Osteoblast (primary cell): ENCODE measurements at regions not wholly inside any gene's neighbourhood (a gene's known extent, or its start where the extent isn't known, plus 50 kb on each side); places are given as distances from the start of the nearest gene placed in this dataset.

Experiments used
- DNase-seq: peaks from one replicate; pipeline ENCODE4 v3.0.0; 2011; ENCODE audit warnings: low spot score, mixed read lengths; ENCODE audit not compliant: insufficient read length; ENCODE audit errors: missing footprints
- H2AFZ ChIP-seq: 2 replicates; pipeline ENCODE4 v1.6.0; 2011; ENCODE audit warnings: mild to moderate bottlenecking, low read length
- H3K27ac ChIP-seq: 2 replicates; pipeline ENCODE4 v1.5.1; 2011; ENCODE audit warnings: mild to moderate bottlenecking, low read depth, low read length, moderate library complexity
- H3K27me3 ChIP-seq: 2 replicates; pipeline ENCODE4 v1.6.0; 2012; ENCODE audit warnings: mild to moderate bottlenecking, control low read depth, inconsistent platforms, low read length, moderate library complexity; ENCODE audit not compliant: insufficient read depth
- H3K36me3 ChIP-seq: 2 replicates; pipeline ENCODE4 v1.5.1; 2011; ENCODE audit warnings: mild to moderate bottlenecking, low read length, control low read depth, moderate library complexity; ENCODE audit not compliant: insufficient read depth
- H3K4me1 ChIP-seq: 2 replicates; pipeline ENCODE4 v1.5.1; 2011; ENCODE audit warnings: mild to moderate bottlenecking, low read length, control low read depth, moderate library complexity; ENCODE audit not compliant: insufficient read depth
- H3K4me2 ChIP-seq: 2 replicates; pipeline ENCODE4 v1.6.0; 2011; ENCODE audit warnings: mild to moderate bottlenecking, low read length; ENCODE audit not compliant: insufficient read depth
- H3K4me3 ChIP-seq: fragments of 200-600 bp; sonication (generic); 3 replicates; pipeline ENCODE4 v1.5.1; 2012; ENCODE audit warnings: mild to moderate bottlenecking, low read length, inconsistent platforms; ENCODE audit not compliant: insufficient read depth
- H3K79me2 ChIP-seq: 2 replicates; pipeline ENCODE4 v1.6.0; 2012; ENCODE audit warnings: mild to moderate bottlenecking, low read length, control low read depth, inconsistent platforms; ENCODE audit not compliant: insufficient read depth
- H3K9me3 ChIP-seq: 2 replicates; pipeline ENCODE4 v1.5.1; 2011; ENCODE audit warnings: low read depth, low read length, control low read depth
- H4K20me1 ChIP-seq: 2 replicates; pipeline ENCODE4 v1.6.0; 2012; ENCODE audit warnings: mild to moderate bottlenecking, low read length, control low read depth; ENCODE audit not compliant: insufficient read depth
- TF ChIP-seq, protein P1 (sequence below): IDR thresholded peaks from 2 replicates; pipeline ENCODE4 v1.5.1; 2011; ENCODE audit warnings: mild to moderate bottlenecking, low read depth, low read length, moderate library complexity; ENCODE audit errors: extremely low read depth

DNA sequence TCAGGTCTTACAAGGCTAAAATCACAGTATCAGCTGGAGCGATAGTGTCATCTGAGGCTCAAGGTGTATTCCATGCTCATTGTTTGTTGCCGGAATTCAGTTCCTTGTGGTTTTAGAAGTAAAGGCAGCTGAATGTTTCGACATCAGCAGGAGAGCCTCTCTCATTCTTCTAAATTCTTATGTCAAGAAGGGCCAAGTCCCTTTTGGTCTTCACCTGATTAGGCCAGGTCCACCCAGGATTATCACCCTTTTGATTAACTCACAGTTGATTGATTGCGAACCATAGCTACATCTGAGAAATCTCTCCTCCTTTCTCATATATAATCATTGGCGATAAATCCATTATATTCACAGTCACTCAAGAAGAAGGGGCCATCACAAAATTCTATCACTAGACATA is 806.7 kb upstream of the PRMT6 start:
- DNase-seq = no peak
- Histone ChIP-seq H3K27me3 (no peaks in the 10 kb centered on the region), H3K4me1 (no peaks in the 10 kb centered on the region), H3K36me3 (no peaks in the 10 kb centered on the region), H2AFZ (no peak overlapping the region), H3K27ac (no peak overlapping the region), H3K4me3 (no peak overlapping the region), H4K20me1 (no peaks in the 10 kb centered on the region), H3K4me2 (no peak overlapping the region), H3K79me2 (no peaks in the 10 kb centered on the region), H3K9me3 (no peaks in the 10 kb centered on the region)
- TF ChIP-seq, protein P1, sequence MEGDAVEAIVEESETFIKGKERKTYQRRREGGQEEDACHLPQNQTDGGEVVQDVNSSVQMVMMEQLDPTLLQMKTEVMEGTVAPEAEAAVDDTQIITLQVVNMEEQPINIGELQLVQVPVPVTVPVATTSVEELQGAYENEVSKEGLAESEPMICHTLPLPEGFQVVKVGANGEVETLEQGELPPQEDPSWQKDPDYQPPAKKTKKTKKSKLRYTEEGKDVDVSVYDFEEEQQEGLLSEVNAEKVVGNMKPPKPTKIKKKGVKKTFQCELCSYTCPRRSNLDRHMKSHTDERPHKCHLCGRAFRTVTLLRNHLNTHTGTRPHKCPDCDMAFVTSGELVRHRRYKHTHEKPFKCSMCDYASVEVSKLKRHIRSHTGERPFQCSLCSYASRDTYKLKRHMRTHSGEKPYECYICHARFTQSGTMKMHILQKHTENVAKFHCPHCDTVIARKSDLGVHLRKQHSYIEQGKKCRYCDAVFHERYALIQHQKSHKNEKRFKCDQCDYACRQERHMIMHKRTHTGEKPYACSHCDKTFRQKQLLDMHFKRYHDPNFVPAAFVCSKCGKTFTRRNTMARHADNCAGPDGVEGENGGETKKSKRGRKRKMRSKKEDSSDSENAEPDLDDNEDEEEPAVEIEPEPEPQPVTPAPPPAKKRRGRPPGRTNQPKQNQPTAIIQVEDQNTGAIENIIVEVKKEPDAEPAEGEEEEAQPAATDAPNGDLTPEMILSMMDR = no peak

DNA sequence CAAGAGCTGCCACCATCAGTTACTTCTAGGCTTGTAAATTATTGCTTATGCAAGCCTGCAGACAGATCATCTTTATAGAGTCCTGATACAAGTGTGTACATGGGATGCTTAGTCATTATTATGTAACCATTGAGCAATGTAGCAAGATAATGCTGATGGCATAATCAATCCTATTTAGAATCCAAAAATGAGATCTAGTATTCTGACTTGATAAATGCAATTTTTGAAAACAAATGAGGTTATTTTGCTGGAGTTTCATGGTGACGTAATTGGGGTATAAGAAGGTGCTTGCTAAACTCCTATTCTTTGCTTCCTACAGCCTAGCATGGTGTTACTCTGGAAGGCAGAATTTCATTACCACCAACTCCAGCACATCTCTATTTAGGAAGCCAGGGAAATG is 801.7 kb upstream of the PRMT6 start:
- TF ChIP-seq, protein P1 = no peak
- Histone ChIP-seq H3K9me3 (no peaks in the 10 kb centered on the region), H3K36me3 (no peaks in the 10 kb centered on the region), H3K27me3 (no peaks in the 10 kb centered on the region), H4K20me1 (no peaks in the 10 kb centered on the region), H3K4me2 (no peak overlapping the region), H3K79me2 (no peaks in the 10 kb centered on the region), H3K4me1 (no peaks in the 10 kb centered on the region), H2AFZ (no peak overlapping the region), H3K27ac (no peak overlapping the region), H3K4me3 (no peak overlapping the region)
- DNase-seq = no peak

DNA sequence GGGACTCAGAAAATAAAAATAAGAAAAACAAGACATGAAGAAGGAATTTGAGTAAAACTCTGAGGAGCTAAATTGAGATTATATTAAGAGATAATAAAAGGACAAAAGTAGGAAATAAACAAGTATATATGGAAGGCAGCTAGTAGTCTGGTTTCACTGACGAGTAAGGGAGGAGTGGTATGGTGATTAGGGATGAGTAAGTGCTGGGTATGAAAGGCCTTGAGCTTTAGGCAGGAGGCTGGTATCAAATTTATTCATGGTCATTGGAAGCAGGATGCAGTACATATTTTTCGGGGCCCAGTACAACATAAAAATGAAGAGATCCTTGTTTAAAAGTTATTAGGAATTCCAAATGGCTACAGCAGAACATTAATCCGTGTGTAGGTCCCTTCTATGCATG is 789.7 kb upstream of the PRMT6 start:
- Histone ChIP-seq H4K20me1 (no peaks in the 10 kb centered on the region), H3K9me3 (peaks cover 8% of the 10 kb centered on the region), H3K27ac (no peak overlapping the region), H3K36me3 (no peaks in the 10 kb centered on the region), H3K79me2 (no peaks in the 10 kb centered on the region), H3K4me2 (no peak overlapping the region), H2AFZ (no peak overlapping the region), H3K4me3 (no peak overlapping the region), H3K4me1 (no peaks in the 10 kb centered on the region), H3K27me3 (no peaks in the 10 kb centered on the region)
- TF ChIP-seq, protein P1 = no peak
- DNase-seq = no peak

DNA sequence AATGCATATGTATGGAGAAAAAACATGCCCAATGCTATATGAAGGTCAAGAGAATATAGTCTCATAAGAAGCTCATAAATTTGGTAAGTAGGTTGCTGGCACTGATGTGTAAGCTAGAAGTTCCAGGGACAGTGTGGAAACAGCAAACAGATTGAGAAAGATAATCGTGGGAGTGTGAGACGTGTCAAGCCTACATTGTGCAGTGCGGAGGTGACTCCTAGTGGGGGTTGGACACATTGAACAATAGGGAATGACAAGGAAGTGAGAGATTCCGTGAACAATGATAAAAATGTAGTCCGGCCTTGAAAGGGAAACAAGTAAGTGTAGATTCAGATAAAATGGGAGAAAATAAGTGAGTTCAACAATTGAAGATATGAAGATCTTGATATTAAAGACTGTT is 788.4 kb upstream of the PRMT6 start:
- DNase-seq = no peak
- H2AFZ ChIP-seq = no peak overlapping the region
- TF ChIP-seq, protein P1 = no peak

More for the DNA sequence above, 788.4 kb upstream of the PRMT6 start:
- no peaks in the 10 kb centered on the region for H3K79me2 ChIP-seq
- H3K27ac ChIP-seq = no peak overlapping the region
- no peaks in the 10 kb centered on the region for H3K36me3 ChIP-seq
- no peaks in the 10 kb centered on the region for H3K27me3 ChIP-seq
- no peaks in the 10 kb centered on the region for H3K4me1 ChIP-seq
- H3K9me3 ChIP-seq = peaks cover 8% of the 10 kb centered on the region
- no peak overlapping the region for H3K4me3 ChIP-seq
- no peaks in the 10 kb centered on the region for H4K20me1 ChIP-seq
- no peak overlapping the region for H3K4me2 ChIP-seq
